ENCODE measurements at regions not wholly inside any gene's neighbourhood (a gene's known extent, or its start where the extent isn't known, plus 50 kb on each side); places are given as distances from the start of the nearest gene placed in this dataset.

- no TSS peak for BruUV-seq (replicated peaks)
- FAIRE-seq (no peak), DNase-seq (ENCODE audit: low read depth, low spot score) (no peak)
- TF ChIP-seq JUN (IDR thresholded peaks at IDR 0.05; ENCODE audit: borderline replicate concordance, insufficient read depth, insufficient read length, low read depth): no peak
- TF ChIP-seq MAX (IDR thresholded peaks at IDR 0.05; ENCODE audit: insufficient read depth, insufficient read length): no peak
- TF ChIP-seq POLR2AphosphoS5 (IDR thresholded peaks at IDR 0.05; ENCODE audit: insufficient read depth, low read depth, low read length): no peak
- Histone ChIP-seq H2AFZ (ENCODE audit: low read depth, low read length) (no peak overlapping the region), H4K20me1 (replicated peaks; ENCODE audit: control insufficient read depth, extremely low read depth, insufficient read depth, low read length) (no peaks in the 10 kb centered on the region), H3K79me2 (ENCODE audit: control insufficient read depth, insufficient read depth, low read length) (no peaks in the 10 kb centered on the region), H3K4me1 (ENCODE audit: control insufficient read depth, extremely low read depth, insufficient read depth, low read length) (peaks cover 19% of the 10 kb centered on the region), H3K4me3 (replicated peaks in 1 of 3; ENCODE audit: insufficient read depth in 1 of 3, low read depth in 1 of 3, low read length in 3 of 3) (no peak overlapping the region), H3K27me3 (ENCODE audit: control insufficient read depth in 2 of 2, insufficient read depth in 2 of 2, low read length in 2 of 2) (no peaks in the 10 kb centered on the region), H3K36me3 (ENCODE audit: control insufficient read depth in 2 of 2, extremely low read depth in 1 of 2, insufficient read depth in 2 of 2, low read length in 2 of 2) (no peaks in the 10 kb centered on the region), H3K9me3 (replicated peaks; ENCODE audit: control insufficient read depth, insufficient read depth, low read length) (no peaks in the 10 kb centered on the region), H3K27ac (ENCODE audit: insufficient read depth, low read depth, low read length) (no peak overlapping the region), H3K4me2 (ENCODE audit: insufficient read depth, low read length) (no peak overlapping the region), H3K9me1 (replicated peaks; ENCODE audit: control insufficient read depth, extremely low read depth, insufficient read depth, low read length) (no peaks in the 10 kb centered on the region), H3K9ac (replicated peaks; ENCODE audit: extremely low read depth, insufficient read depth, low read length) (no peak overlapping the region)
- intact Hi-C loops (cut with micrococcal nuclease) (loop anchor here (2.0 kb wide), 1 partner anchor 124 kb away; no protein-coding TSS in a partner anchor), dilution Hi-C loops (cut with MboI; ENCODE audit: extremely low pct_ligation_motif_present, low sequenced_read_pairs) (no loop called here)
- ChIA-PET POLR2A (no interaction called here), CTCF (interaction anchor here (1.3 to 1.5 kb wide), 2 partner anchors 226 to 234 kb away, joined by 4 to 5 read pairs; no protein-coding TSS in a partner anchor)
Observed at GRCh38 chrX:134747006-134747405, 50.0 kb downstream of the PABIR2 start.

GRCh38 chrX:134746410-134746785 lies 50.6 kb downstream of the PABIR2 start:
- Histone ChIP-seq H3K9ac (replicated peaks; ENCODE audit: extremely low read depth, insufficient read depth, low read length) (no peak overlapping the region), H3K79me2 (ENCODE audit: control insufficient read depth, insufficient read depth, low read length) (no peaks in the 10 kb centered on the region), H3K4me2 (ENCODE audit: insufficient read depth, low read length) (peak overlapping the region; percentile 17), H4K20me1 (replicated peaks; ENCODE audit: control insufficient read depth, extremely low read depth, insufficient read depth, low read length) (no peaks in the 10 kb centered on the region), H3K9me3 (replicated peaks; ENCODE audit: control insufficient read depth, insufficient read depth, low read length) (no peaks in the 10 kb centered on the region), H3K4me3 (replicated peaks in 1 of 3; ENCODE audit: insufficient read depth in 1 of 3, low read depth in 1 of 3, low read length in 3 of 3) (no peak overlapping the region), H3K4me1 (ENCODE audit: control insufficient read depth, extremely low read depth, insufficient read depth, low read length) (peaks cover 19% of the 10 kb centered on the region), H3K27ac (ENCODE audit: insufficient read depth, low read depth, low read length) (peak overlapping the region; percentile 71), H2AFZ (ENCODE audit: low read depth, low read length) (peak overlapping the region; percentile 23), H3K36me3 (ENCODE audit: control insufficient read depth in 2 of 2, extremely low read depth in 1 of 2, insufficient read depth in 2 of 2, low read length in 2 of 2) (no peaks in the 10 kb centered on the region), H3K27me3 (ENCODE audit: control insufficient read depth in 2 of 2, insufficient read depth in 2 of 2, low read length in 2 of 2) (no peaks in the 10 kb centered on the region), H3K9me1 (replicated peaks; ENCODE audit: control insufficient read depth, extremely low read depth, insufficient read depth, low read length) (no peaks in the 10 kb centered on the region)
- dilution Hi-C loops (cut with MboI; ENCODE audit: extremely low pct_ligation_motif_present, low sequenced_read_pairs): no loop called here
- peak; percentile 60 for DNase-seq (ENCODE audit: low read depth, low spot score)
- POLR2A ChIA-PET: no interaction called here
- no TSS peak for BruUV-seq (replicated peaks)
- intact Hi-C loops (cut with micrococcal nuclease): loop anchor here (2.0 kb wide), 1 partner anchor 124 kb away; no protein-coding TSS in a partner anchor
- FAIRE-seq: peak; percentile 4
- TF ChIP-seq JUN (IDR thresholded peaks at IDR 0.05; ENCODE audit: borderline replicate concordance, insufficient read depth, insufficient read length, low read depth): no peak
- TF ChIP-seq CTCF (IDR thresholded peaks at IDR 0.05; ENCODE audit: extremely low read depth in 1 of 2, insufficient read depth in 1 of 2, low read depth in 1 of 2, low read length in 2 of 2): no peak
- TF ChIP-seq EZH2 (IDR thresholded peaks at IDR 0.05; ENCODE audit: borderline replicate concordance, low read depth, low read length, severe bottlenecking): no peak
- TF ChIP-seq MAX (IDR thresholded peaks at IDR 0.05; ENCODE audit: insufficient read depth, insufficient read length): no peak
- no peak for TF ChIP-seq FOS (IDR thresholded peaks at IDR 0.05; ENCODE audit: borderline replicate concordance, insufficient read depth, low read length)
- CTCF ChIA-PET: interaction anchor here (1.3 to 1.5 kb wide), 2 partner anchors 226 to 234 kb away, joined by 4 to 5 read pairs; no protein-coding TSS in a partner anchor
